A549 (cell line): ENCODE measurements at regions not wholly inside any gene's neighbourhood (a gene's known extent, or its start where the extent isn't known, plus 50 kb on each side); places are given as distances from the start of the nearest gene placed in this dataset.

ENCODE experiments used
- ATAC-seq, 2 experiments: fragments of 200-7000 bp in 1 of 2; fragments of >200 bp in 1 of 2; cut with Nextera tagmentation in 1 of 2; cut with Tn5 transposase in 1 of 2; 3 replicates each; pipeline versions ENCODE4 v1.8.0 to v1.9.1; 2018 to 2020; ENCODE audit warnings: mild to moderate bottlenecking in 1 of 2, moderate library complexity in 1 of 2
- CTCF ChIA-PET: fragments of 300-600 bp; sonication (Branson Sonifier 250); formaldehyde crosslinking; extraction: SDS; loops from one replicate; lab custom pipeline; 2021; ENCODE audit warnings: antibody characterized with exemption, inconsistent platforms; lab: Yijun Ruan, JAX
- POLR2A ChIA-PET: fragments of 350-600 bp; formaldehyde crosslinking; extraction: SDS; loops from one replicate; lab custom pipeline; 2021; ENCODE audit warnings: antibody characterized with exemption, inconsistent platforms; lab: Yijun Ruan, JAX
- DNase-seq, 2 experiments: peaks; one replicate each; pipeline versions ENCODE4 v3.0.0 to v3.0.0-alpha.2; 2011 to 2016; ENCODE audit warnings: low read depth in 1 of 2, low spot score in 1 of 2
- FAIRE-seq: peaks from 2 replicates; lab custom pipeline; 2011; peaks lifted over from hg19 to GRCh38; lab: Jason Lieb, UNC
- H3K27ac ChIP-seq, 2 experiments: fragments of >200 bp; sonication (Bioruptor Twin); formaldehyde crosslinking; 3 replicates each; pipeline ENCODE4 v1.5.1; 2016 to 2017
- H3K4me1 ChIP-seq: fragments of >200 bp; sonication (Bioruptor Twin); formaldehyde crosslinking; 3 replicates; pipeline ENCODE4 v1.6.1; 2016
- H3K4me2 ChIP-seq: fragments of >200 bp; sonication (Bioruptor Twin); formaldehyde crosslinking; 3 replicates; pipeline ENCODE4 v1.6.1; 2016
- H3K4me3 ChIP-seq: fragments of >200 bp; sonication (Bioruptor Twin); formaldehyde crosslinking; 3 replicates; pipeline ENCODE4 v1.5.1; 2016
- H3K9me3 ChIP-seq: fragments of >200 bp; sonication (Bioruptor Twin); formaldehyde crosslinking; 3 replicates; pipeline ENCODE4 v1.6.1; 2016
- ATOH8 ChIP-seq: fragments of 250-450 bp; sonication (Bioruptor Pico); IDR thresholded peaks from 2 replicates; pipeline ENCODE4 v1.5.0; 2020; ENCODE audit warnings: low read depth, mild to moderate bottlenecking, moderate library complexity
- CEBPB ChIP-seq, 2 experiments: fragments of >200 bp in 1 of 2; sonication (Bioruptor Twin) in 1 of 2; formaldehyde crosslinking in 1 of 2; IDR thresholded peaks; 2 replicates each; pipeline ENCODE4 v1.6.1; 2012 to 2016
- CHD2 ChIP-seq: fragments of 150-350 bp; IDR thresholded peaks from 2 replicates; pipeline ENCODE4 v1.6.1; 2014; ENCODE audit warnings: low read length; ENCODE audit not compliant: partially characterized antibody
- CTCF ChIP-seq: fragments of >200 bp; sonication (Bioruptor Twin); formaldehyde crosslinking; IDR thresholded peaks from 3 replicates; pipeline ENCODE4 v1.5.1; 2016
- EHMT2 ChIP-seq: fragments of 200-600 bp; sonication (generic); IDR thresholded peaks from 2 replicates; pipeline ENCODE4 v1.6.1; 2016; ENCODE audit warnings: antibody characterized with exemption, low read depth, mild to moderate bottlenecking, moderate library complexity
- FOSB ChIP-seq: fragments of 250-450 bp; sonication (Bioruptor Pico); IDR thresholded peaks from 2 replicates; pipeline ENCODE4 v1.5.0; 2020; ENCODE audit warnings: mild to moderate bottlenecking, moderate library complexity
- FOXS1 ChIP-seq: fragments of 250-450 bp; sonication (Bioruptor Pico); IDR thresholded peaks from 2 replicates; pipeline ENCODE4 v1.5.0; 2020; ENCODE audit warnings: mild to moderate bottlenecking, moderate library complexity
- GATA3 ChIP-seq: IDR thresholded peaks from 2 replicates; pipeline ENCODE4 v1.6.1; 2012; ENCODE audit warnings: borderline replicate concordance
- HOXA7 ChIP-seq: fragments of 250-450 bp; sonication (Bioruptor Pico); IDR thresholded peaks from 2 replicates; pipeline ENCODE4 v1.5.0; 2020; ENCODE audit warnings: mild to moderate bottlenecking, moderate library complexity
- HOXB5 ChIP-seq: fragments of 250-450 bp; sonication (Bioruptor Pico); IDR thresholded peaks from 2 replicates; pipeline ENCODE4 v1.5.0; 2020; ENCODE audit warnings: mild to moderate bottlenecking, moderate library complexity
- MYC ChIP-seq: IDR thresholded peaks from 2 replicates; pipeline ENCODE4 v1.6.1; 2012; ENCODE audit warnings: mild to moderate bottlenecking, inconsistent platforms, low read length, improper control_type of control experiment, borderline replicate concordance
- NFE2L2 ChIP-seq: fragments of 150-350 bp; conservative IDR thresholded peaks from 2 replicates; pipeline ENCODE4 v1.6.1; 2014; ENCODE audit warnings: low read length
- NPAS2 ChIP-seq: fragments of 250-450 bp; sonication (Bioruptor Pico); IDR thresholded peaks from 2 replicates; pipeline ENCODE4 v1.8.0; 2022; ENCODE audit warnings: mild to moderate bottlenecking, moderate library complexity, borderline replicate concordance
- NR3C1 ChIP-seq: fragments of >200 bp; sonication (Bioruptor Twin); formaldehyde crosslinking; IDR thresholded peaks from 3 replicates; pipeline ENCODE4 v1.6.1; 2017
- PBX3 ChIP-seq: IDR thresholded peaks from 2 replicates; pipeline ENCODE4 v1.6.1; 2012
- RAD21 ChIP-seq, 2 experiments: fragments of >200 bp in 1 of 2; sonication (Bioruptor Twin) in 1 of 2; formaldehyde crosslinking in 1 of 2; IDR thresholded peaks in 1 of 2; conservative IDR thresholded peaks in 1 of 2; 2 replicates in 1 of 2; 3 replicates in 1 of 2; pipeline ENCODE4 v1.6.1; 2012 to 2018; ENCODE audit warnings: inconsistent platforms in 1 of 2
- RARB ChIP-seq: fragments of 250-450 bp; sonication (Bioruptor Pico); IDR thresholded peaks from 2 replicates; pipeline ENCODE4 v1.8.0; 2021; ENCODE audit warnings: mild to moderate bottlenecking, moderate library complexity
- RCOR1 ChIP-seq: fragments of 150-350 bp; IDR thresholded peaks from 2 replicates; pipeline ENCODE4 v1.6.1; 2014; ENCODE audit warnings: antibody characterized with exemption, low read length, low read depth
- REST ChIP-seq: fragments of 200-600 bp; sonication (generic); IDR thresholded peaks from 2 replicates; pipeline ENCODE4 v1.6.1; 2016; ENCODE audit warnings: antibody characterized with exemption, mild to moderate bottlenecking, moderate library complexity
- SMC3 ChIP-seq: fragments of >200 bp; sonication (Bioruptor Twin); formaldehyde crosslinking; IDR thresholded peaks from 3 replicates; pipeline ENCODE4 v1.6.1; 2018; ENCODE audit warnings: inconsistent platforms
- SREBF2 ChIP-seq: fragments of 450-650 bp; IDR thresholded peaks from 2 replicates; pipeline ENCODE4 v1.6.1; 2014; ENCODE audit warnings: mild to moderate bottlenecking, moderate library complexity
- USF2 ChIP-seq: fragments of 450-650 bp; IDR thresholded peaks from 2 replicates; pipeline ENCODE4 v1.6.1; 2014; ENCODE audit warnings: antibody characterized with exemption
- ZFP36 ChIP-seq: fragments of 450-650 bp; IDR thresholded peaks from 2 replicates; pipeline ENCODE4 v1.6.1; 2014; ENCODE audit warnings: borderline replicate concordance; ENCODE audit not compliant: partially characterized antibody
- ZSCAN20 ChIP-seq: fragments of 250-450 bp; sonication (Bioruptor Pico); IDR thresholded peaks from 2 replicates; pipeline ENCODE4 v1.8.0; 2022; ENCODE audit warnings: mild to moderate bottlenecking, moderate library complexity
- WGBS: methylation state at CpG from one replicate; pipeline ENCODE4 v1.1.6; 2017; ENCODE audit errors: missing lambda C conversion rate; 5-methylcytosine and 5-hydroxymethylcytosine counted together

- CTCF ChIA-PET, result no interaction called here
- Histone ChIP-seq H3K9me3 (no peaks in the 10 kb centered on the region), H3K4me2 (no peak overlapping the region), H3K27ac (no peak overlapping the region)
- DNase-seq, result no peak
- no peak for TF ChIP-seq SREBF2
- TF ChIP-seq CHD2, result no peak
- no peak for TF ChIP-seq ATOH8 (CRISPR knock-in tag)
- TF ChIP-seq ZSCAN20 (CRISPR knock-in tag), result no peak
- no peak for TF ChIP-seq PBX3
- TF ChIP-seq FOXS1 (CRISPR knock-in tag), result no peak
- TF ChIP-seq NFE2L2, result no peak
- TF ChIP-seq USF2, result no peak
- TF ChIP-seq FOSB (CRISPR knock-in tag), result no peak
- TF ChIP-seq GATA3, result no peak
- TF ChIP-seq NR3C1, result no peak
- no peak for TF ChIP-seq SMC3
- no peak for TF ChIP-seq CEBPB (IDR thresholded peaks at IDR 0.05)
- TF ChIP-seq RAD21 (conservative IDR thresholded peaks at IDR 0.05 in 1 of 2, IDR thresholded peaks at IDR 0.05 in 1 of 2), result no peak
- TF ChIP-seq HOXB5 (CRISPR knock-in tag), result no peak
- TF ChIP-seq HOXA7 (CRISPR knock-in tag), result no peak
- TF ChIP-seq, all 56 proteins: peak for 0
- POLR2A ChIA-PET, result no interaction called here
- no peak for FAIRE-seq
- no peak for ATAC-seq
- Histone ChIP-seq H3K4me3 (no peak overlapping the region), H3K4me1 (no peaks in the 10 kb centered on the region)
- WGBS, result 3% methylated on average over 4 of the region's 4 CpGs
Measured at GRCh38 chrX:97751016-97751415, 867.3 kb downstream of the RPA4 start.

- POLR2A ChIA-PET, result no interaction called here
- H3K9me3 ChIP-seq, result no peaks in the 10 kb centered on the region
- H3K4me3 ChIP-seq, result no peak overlapping the region
- H3K4me2 ChIP-seq, result no peak overlapping the region
- H3K27ac ChIP-seq, result no peak overlapping the region
- TF ChIP-seq SMC3 (no peak), EHMT2 (no peak), HOXA7 (CRISPR knock-in tag) (no peak), NFE2L2 (no peak), NPAS2 (no peak), CTCF (no peak), ZFP36 (no peak), ATOH8 (CRISPR knock-in tag) (no peak), MYC (no peak), RARB (CRISPR knock-in tag) (no peak), HOXB5 (CRISPR knock-in tag) (no peak), RCOR1 (no peak), REST (no peak), SREBF2 (no peak)
- TF ChIP-seq, all 56 proteins: peak for 0
- no peaks in the 10 kb centered on the region for H3K4me1 ChIP-seq
- no peak for FAIRE-seq
- DNase-seq, result no peak
- no peak for ATAC-seq
- 4% methylated on average over 4 of the region's 4 CpGs for WGBS
- CTCF ChIA-PET, result no interaction called here
Measured at GRCh38 chrX:97751735-97752134, 868.0 kb downstream of the RPA4 start.
